Bronchial epithelial cell (primary cell): ENCODE measurements at regions not wholly inside any gene's neighbourhood (a gene's known extent, or its start where the extent isn't known, plus 50 kb on each side); places are given as distances from the start of the nearest gene placed in this dataset.

Experiments used
- DNase-seq: peaks from one replicate; pipeline ENCODE4 v3.0.0-alpha.2; 2010; ENCODE audit warnings: low read depth
- FAIRE-seq: peaks from 2 replicates; lab custom pipeline; 2011; peaks lifted over from hg19 to GRCh38; lab: Jason Lieb, UNC
- H3K27me3 ChIP-seq: 2 replicates; pipeline ENCODE4 v1.5.1; 2011; ENCODE audit warnings: low read length; ENCODE audit not compliant: control insufficient read depth, insufficient read depth
- H3K36me3 ChIP-seq: 2 replicates; pipeline ENCODE4 v1.5.1; 2011; ENCODE audit warnings: low read length; ENCODE audit not compliant: control insufficient read depth, insufficient read depth
- H3K4me3 ChIP-seq: 2 replicates; pipeline ENCODE4 v1.5.1; 2011; ENCODE audit warnings: mild to moderate bottlenecking, low read depth, low read length, control low read depth
- CTCF ChIP-seq: IDR thresholded peaks from 2 replicates; pipeline ENCODE4 v1.5.1; 2011; ENCODE audit warnings: mild to moderate bottlenecking, moderate library complexity, low read length, control low read depth, inconsistent platforms; ENCODE audit not compliant: insufficient read depth, severe bottlenecking

GRCh38 chr2:898319-898718 lies 52.3 kb upstream of the SNTG2 start:
- TF ChIP-seq CTCF: no peak
- no peaks in the 10 kb centered on the region for H3K36me3 ChIP-seq
- DNase-seq: no peak
- no peak overlapping the region for H3K4me3 ChIP-seq
- H3K27me3 ChIP-seq: no peaks in the 10 kb centered on the region
- FAIRE-seq: no peak

GRCh38 chr2:897091-897490 lies 53.6 kb upstream of the SNTG2 start:
- no peaks in the 10 kb centered on the region for H3K36me3 ChIP-seq
- DNase-seq: no peak
- FAIRE-seq: no peak
- H3K27me3 ChIP-seq: no peaks in the 10 kb centered on the region
- no peak overlapping the region for H3K4me3 ChIP-seq
- TF ChIP-seq CTCF: no peak

GRCh38 chr2:893311-893710 lies 57.3 kb upstream of the SNTG2 start:
- H3K27me3 ChIP-seq: no peaks in the 10 kb centered on the region
- no peak for DNase-seq
- no peak for FAIRE-seq

GRCh38 chr2:892892-893291 lies 57.8 kb upstream of the SNTG2 start:
- Histone ChIP-seq H3K27me3 (no peaks in the 10 kb centered on the region), H3K4me3 (no peak overlapping the region), H3K36me3 (no peaks in the 10 kb centered on the region)
- DNase-seq (no peak), FAIRE-seq (peak; percentile 58)
- TF ChIP-seq CTCF: no peak

More at GRCh38 chr2:893311-893710, 57.3 kb upstream of the SNTG2 start:
- no peak overlapping the region for H3K4me3 ChIP-seq
- no peak for TF ChIP-seq CTCF
- no peaks in the 10 kb centered on the region for H3K36me3 ChIP-seq

- H3K27me3 ChIP-seq: no peaks in the 10 kb centered on the region
- FAIRE-seq (no peak), DNase-seq (no peak)
- no peak overlapping the region for H3K4me3 ChIP-seq
- no peak for TF ChIP-seq CTCF
- no peaks in the 10 kb centered on the region for H3K36me3 ChIP-seq
Observed at GRCh38 chr2:892401-892800, 58.2 kb upstream of the SNTG2 start.

- DNase-seq (no peak), FAIRE-seq (no peak)
- Histone ChIP-seq H3K27me3 (no peaks in the 10 kb centered on the region), H3K4me3 (no peak overlapping the region), H3K36me3 (no peaks in the 10 kb centered on the region)
- no peak for TF ChIP-seq CTCF
Observed at GRCh38 chr2:891734-892133, 58.9 kb upstream of the SNTG2 start.
